D341Med (cell line): ENCODE measurements at regions not wholly inside any gene's neighbourhood (a gene's known extent, or its start where the extent isn't known, plus 50 kb on each side); places are given as distances from the start of the nearest gene placed in this dataset.
"Not testable (repeated sequence)": the region's sequence is repeated elsewhere in the genome, so short reads cannot be mapped to it uniquely, and the experiment has no call there.

Experiments used
- DNase-seq: peaks from one replicate; pipeline ENCODE4 v3.0.0; 2012; ENCODE audit warnings: low spot score

DNA sequence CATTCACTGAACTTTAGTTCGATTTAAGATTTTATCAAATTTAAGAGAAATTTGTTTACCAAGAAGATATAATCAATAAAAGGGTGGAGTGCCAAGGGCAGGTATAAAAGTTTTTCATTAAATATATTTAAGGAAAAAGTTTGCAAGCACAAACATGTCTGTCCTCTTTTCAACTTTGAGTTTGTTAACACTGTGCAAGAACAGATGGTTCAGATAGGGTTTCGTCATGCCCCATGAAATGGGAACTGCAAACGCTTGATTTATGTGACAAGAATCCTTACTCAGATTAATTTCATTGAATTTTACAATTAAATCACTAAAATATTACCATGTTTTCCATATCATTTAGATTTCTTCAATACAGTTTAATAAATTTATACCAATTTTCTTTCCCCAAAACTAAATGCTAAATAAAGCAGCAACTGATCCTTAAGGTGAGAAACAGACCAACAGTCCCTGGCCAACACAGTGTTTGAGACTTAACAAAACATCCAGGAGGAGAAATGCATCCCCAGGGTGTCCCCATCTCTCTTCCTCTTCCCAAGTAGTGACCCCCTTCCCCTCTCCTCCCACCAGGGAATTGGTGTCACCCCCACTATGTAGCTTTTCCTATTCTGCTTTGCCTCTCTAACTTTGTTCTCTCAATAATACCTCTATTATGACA lies 292.9 kb downstream of the LTN1 start:
- no peak for DNase-seq

GRCh38 chr21:28699186-28699585 lies 293.5 kb downstream of the LTN1 start:
- DNase-seq = no peak

DNA sequence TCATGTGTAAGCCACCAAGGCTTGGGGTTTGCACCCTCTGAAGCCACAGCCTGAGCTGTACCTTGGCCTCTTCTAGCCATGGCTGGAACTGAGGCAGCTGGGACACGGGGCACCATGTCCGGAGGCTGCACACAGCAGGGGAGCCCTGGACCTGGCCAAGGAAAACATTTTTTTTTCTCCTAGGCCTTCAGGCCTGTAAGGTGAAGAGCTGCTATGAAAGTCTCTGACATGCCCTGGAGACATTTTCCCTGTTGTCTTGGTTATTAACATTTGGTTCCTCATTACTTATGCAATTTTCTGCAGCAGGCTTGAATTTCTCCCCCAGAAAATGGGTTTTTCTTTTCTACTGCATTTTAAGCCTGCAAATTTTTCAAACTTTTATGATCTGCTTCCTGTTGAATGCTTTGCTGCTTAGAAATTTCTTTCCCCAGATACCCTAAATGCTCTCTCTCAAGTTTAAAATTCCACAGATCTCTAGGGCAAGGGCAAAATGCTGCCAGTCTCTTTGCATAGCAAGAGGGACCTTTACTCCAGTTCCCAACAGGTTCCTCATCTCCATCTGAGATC lies 295.8 kb downstream of the LTN1 start:
- DNase-seq = no peak

GRCh38 chr21:28693476-28693875 lies 299.2 kb downstream of the LTN1 start:
- no peak for DNase-seq

GRCh38 chr21:28690196-28690595 lies 302.5 kb downstream of the LTN1 start:
- DNase-seq = no peak

GRCh38 chr21:28688381-28688780 lies 304.3 kb downstream of the LTN1 start:
- DNase-seq = no peak

DNA sequence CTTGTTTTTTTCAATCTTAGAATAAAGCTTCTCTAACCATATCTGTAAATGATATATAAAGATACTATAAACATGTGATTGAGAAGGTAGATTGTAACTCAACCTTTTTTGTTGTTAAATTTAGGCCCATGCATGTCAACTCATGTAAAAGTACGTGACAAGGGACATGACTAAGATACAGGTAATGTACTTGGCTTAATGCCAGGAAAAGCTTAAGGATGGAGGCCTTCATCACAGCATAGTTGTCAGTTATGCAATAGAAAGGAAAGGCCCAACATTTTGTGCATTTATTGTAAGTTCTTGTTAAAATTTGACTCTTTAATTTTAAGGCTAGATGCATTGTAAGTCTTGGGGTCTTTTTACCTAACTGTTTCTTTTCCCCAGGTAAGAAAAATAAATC lies 305.1 kb downstream of the LTN1 start:
- DNase-seq = no peak

GRCh38 chr21:28683982-28684752 lies 308.5 kb downstream of the LTN1 start:
- no peak for DNase-seq

- DNase-seq = not testable (repeated sequence)
Measured at GRCh38 chr21:28682884-28683283, 309.8 kb downstream of the LTN1 start.

DNA sequence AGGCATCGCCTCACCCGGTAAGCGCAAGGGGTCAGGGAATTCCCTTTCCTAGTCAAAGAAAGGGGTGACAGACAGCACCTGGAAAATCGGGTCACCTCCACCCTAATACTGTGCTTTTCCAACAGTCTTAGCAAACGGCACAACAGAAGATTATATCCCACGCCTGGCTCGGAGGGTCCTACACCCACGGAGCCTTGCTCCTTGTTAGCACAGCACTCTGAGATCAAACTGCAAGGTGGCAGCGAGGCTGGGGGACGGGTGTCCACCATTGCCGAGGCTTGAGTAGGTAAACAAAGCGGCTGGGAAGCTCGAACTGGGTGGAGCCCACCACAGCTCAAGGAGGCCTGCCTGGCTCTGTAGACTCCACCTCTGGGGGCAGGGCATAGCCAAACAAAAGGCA lies 315.6 kb downstream of the LTN1 start:
- not testable (repeated sequence) for DNase-seq

DNA sequence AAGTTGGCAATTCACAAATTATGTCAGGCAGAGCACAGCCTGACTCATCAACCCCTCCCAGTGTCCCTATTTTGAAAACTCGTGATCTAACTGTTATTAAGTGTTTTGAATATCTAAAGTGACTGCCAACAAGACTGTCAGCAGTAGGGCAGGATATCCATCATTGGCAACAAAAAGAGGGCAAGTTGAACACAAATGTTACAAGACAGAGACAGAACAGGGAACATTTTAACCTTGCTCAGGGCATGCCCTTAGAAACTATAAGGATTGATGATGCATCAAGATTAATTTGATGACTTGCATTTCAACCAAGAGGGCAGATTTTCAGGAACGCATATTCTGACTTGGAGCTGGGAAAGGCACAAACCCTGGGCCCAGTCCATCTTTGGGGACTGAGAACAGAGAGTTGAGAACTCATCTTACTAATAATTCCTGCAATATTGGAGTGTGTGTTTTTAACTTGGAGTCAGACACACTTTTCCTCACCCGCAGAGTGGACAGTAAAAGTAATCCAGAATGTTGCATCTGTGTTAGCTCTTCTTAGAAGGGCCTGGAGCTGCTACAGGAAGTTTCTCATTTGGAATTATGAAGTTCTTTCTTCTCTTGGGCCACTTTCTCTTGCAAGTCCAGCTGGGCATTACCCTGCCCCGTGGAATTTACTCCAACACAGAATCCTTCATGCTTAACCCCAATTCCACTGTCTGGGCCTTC lies 317.2 kb downstream of the LTN1 start:
- DNase-seq = no peak

DNA sequence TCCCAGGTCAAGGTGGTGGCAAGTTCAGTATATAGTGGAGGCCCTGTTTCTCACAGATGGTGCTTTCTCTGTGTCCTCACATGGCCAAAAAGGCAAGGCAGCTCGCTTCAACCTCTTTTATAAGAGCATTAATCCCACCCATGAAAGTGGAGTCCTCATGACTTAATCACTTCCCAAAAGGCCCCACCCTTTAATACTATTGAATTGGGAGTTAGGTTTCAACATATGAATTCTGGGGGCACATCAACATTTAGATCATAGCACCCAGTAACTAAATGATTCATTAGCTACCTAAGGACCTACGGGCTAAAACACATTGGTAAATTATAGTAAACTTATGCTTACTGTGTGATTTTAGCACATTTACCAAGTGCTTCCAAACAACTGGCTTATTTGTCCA lies 317.9 kb downstream of the LTN1 start:
- DNase-seq = no peak

GRCh38 chr21:28671549-28672195 lies 321.0 kb downstream of the LTN1 start:
- DNase-seq = no peak

GRCh38 chr21:28669971-28670653 lies 322.6 kb downstream of the LTN1 start:
- DNase-seq = no peak

DNA sequence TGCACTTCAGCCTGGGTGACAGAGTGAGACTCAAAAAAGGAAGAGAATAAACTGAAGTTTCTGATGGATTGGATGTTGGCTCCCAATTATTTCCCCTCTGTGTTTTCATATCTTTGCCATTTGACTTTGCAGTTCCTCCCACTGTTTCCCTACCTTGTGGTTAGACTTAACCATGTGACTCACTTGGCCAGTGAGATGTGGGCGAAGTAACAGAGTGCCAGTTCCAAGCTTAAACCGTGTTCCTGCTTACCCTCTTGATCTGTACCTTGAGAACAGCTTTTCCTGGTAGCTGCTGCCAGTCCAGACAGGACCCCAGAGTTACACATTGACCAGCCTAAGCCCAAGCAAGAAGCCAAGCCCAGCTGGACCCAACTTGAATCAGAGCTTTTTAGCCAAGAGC lies 323.4 kb downstream of the LTN1 start:
- DNase-seq = no peak

- no peak for DNase-seq
Measured at GRCh38 chr21:28663754-28664153, 328.9 kb downstream of the LTN1 start.

DNA sequence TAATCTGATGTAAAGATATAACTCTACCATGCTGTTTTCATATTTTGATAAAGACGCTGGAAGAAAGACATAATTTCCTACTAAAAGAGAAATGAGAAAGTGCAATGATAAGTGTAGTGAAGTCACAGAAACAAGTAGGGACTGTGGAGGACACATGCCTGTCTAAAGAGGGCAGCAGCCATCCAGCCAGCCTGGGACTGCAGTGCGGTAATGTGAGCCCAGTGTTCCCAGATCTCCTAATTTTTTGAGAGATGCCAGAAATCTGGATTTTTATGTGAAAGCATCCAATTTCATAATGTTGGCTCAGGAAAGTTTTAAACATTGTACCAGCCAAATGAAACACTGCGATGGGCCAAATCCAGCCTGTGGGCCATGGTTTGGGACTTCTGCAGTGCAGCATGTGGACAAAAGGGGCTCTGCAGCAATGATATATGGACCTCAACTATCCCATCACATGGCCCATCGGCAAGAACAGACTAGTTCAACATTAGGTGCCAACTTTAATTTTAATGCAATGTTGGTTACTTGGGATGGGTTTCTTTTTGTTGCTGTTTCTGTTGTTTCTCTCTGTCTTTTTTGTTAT lies 329.5 kb downstream of the LTN1 start:
- no peak for DNase-seq

- DNase-seq = no peak
Measured at GRCh38 chr21:28657566-28657965, 335.1 kb downstream of the LTN1 start.

DNA sequence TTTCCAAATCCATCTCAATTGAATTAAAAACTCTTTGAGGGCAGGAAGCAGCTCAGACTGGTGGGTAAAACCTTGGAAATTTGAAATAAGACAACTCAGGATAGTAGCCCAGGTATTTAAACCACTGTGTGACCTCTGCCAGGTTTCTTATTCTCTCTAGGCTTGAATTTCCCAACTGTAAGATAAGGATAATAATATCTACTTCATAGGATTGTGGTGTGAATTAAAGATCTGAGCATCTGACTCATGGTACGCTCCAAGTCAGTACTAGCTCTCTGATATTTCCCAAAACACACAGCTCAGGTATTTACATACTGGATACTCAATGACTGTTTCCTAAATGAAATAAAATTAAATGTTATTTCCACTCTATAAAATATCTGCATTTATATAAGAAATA lies 337.2 kb downstream of the LTN1 start:
- no peak for DNase-seq

DNA sequence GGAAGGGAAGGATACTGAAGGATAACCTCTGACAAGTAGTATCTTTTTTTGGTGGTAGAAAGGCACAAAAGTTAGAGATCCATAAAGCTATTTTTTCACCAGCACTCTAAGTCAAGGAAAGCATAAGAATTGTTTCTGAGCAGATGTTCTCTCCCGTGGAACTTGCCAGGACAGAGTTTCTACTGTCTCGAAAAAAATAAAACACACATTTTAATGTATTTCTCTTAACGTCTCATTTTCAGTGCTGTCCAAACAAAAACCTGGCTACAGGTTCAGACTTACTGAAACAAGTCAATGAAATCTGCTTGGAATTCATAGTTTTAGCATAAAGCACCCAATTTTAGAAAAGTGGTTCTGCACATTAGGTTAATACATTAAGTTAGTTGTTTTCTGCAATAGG lies 338.3 kb downstream of the LTN1 start:
- no peak for DNase-seq

GRCh38 chr21:28644762-28645161 lies 347.9 kb downstream of the LTN1 start:
- DNase-seq = no peak
